Nephron (organoid): ENCODE measurements at regions not wholly inside any gene's neighbourhood (a gene's known extent, or its start where the extent isn't known, plus 50 kb on each side); places are given as distances from the start of the nearest gene placed in this dataset.

ENCODE experiments used
- H3K27ac Mint-ChIP-seq, 3 experiments: 2 replicates each; pipeline ENCODE4 v1.8.0; 2020; ENCODE audit warnings: mixed read lengths in 3 of 3, mild to moderate bottlenecking in 2 of 3, moderate library complexity in 1 of 3
- H3K27me3 Mint-ChIP-seq: 2 replicates; pipeline ENCODE4 v1.8.0; 2021; ENCODE audit warnings: low read depth, mild to moderate bottlenecking, moderate library complexity, mixed read lengths
- H3K36me3 Mint-ChIP-seq: 2 replicates; pipeline ENCODE4 v1.8.0; 2020; ENCODE audit warnings: low read depth, mixed read lengths
- H3K4me1 Mint-ChIP-seq: 2 replicates; pipeline ENCODE4 v1.8.0; 2020; ENCODE audit warnings: mixed read lengths
- H3K4me3 Mint-ChIP-seq, 3 experiments: 2 replicates each; pipeline ENCODE4 v1.8.0; 2020; ENCODE audit warnings: mild to moderate bottlenecking in 3 of 3, mixed read lengths in 3 of 3, moderate library complexity in 2 of 3
- H3K9me3 Mint-ChIP-seq: 2 replicates; pipeline ENCODE4 v1.8.0; 2020; ENCODE audit warnings: mixed read lengths
- TF ChIP-seq, protein P1 (sequence below), 3 experiments: fragments of 200-600 bp; sonication (generic); IDR thresholded peaks; one replicate each; pipeline ENCODE4 v1.5.0; 2021; ENCODE audit warnings: antibody characterized with exemption in 3 of 3; ENCODE audit not compliant: unreplicated experiment in 3 of 3

GRCh38 chr2:111236025-111236424 is 115.3 kb downstream of the BCL2L11 start:
- Mint-ChIP-seq H3K9me3 (peaks cover 24% of the 10 kb centered on the region), H3K4me3 (no peak overlapping the region), H3K27ac (peak overlapping the region; percentile 5 to 64 (median 24)), H3K27me3 (peaks cover 6% of the 10 kb centered on the region), H3K36me3 (peaks cover 4% of the 10 kb centered on the region), H3K4me1 (peaks cover 9% of the 10 kb centered on the region)
- TF ChIP-seq, protein P1, sequence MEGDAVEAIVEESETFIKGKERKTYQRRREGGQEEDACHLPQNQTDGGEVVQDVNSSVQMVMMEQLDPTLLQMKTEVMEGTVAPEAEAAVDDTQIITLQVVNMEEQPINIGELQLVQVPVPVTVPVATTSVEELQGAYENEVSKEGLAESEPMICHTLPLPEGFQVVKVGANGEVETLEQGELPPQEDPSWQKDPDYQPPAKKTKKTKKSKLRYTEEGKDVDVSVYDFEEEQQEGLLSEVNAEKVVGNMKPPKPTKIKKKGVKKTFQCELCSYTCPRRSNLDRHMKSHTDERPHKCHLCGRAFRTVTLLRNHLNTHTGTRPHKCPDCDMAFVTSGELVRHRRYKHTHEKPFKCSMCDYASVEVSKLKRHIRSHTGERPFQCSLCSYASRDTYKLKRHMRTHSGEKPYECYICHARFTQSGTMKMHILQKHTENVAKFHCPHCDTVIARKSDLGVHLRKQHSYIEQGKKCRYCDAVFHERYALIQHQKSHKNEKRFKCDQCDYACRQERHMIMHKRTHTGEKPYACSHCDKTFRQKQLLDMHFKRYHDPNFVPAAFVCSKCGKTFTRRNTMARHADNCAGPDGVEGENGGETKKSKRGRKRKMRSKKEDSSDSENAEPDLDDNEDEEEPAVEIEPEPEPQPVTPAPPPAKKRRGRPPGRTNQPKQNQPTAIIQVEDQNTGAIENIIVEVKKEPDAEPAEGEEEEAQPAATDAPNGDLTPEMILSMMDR (IDR thresholded peaks at IDR 0.05; ENCODE audit: unreplicated experiment in 3 of 3), result no peak

- peaks cover 6% of the 10 kb centered on the region for H3K27me3 Mint-ChIP-seq
- peaks cover 9% of the 10 kb centered on the region for H3K4me1 Mint-ChIP-seq
- no peak overlapping the region for H3K4me3 Mint-ChIP-seq
- TF ChIP-seq, protein P1 (IDR thresholded peaks at IDR 0.05; ENCODE audit: unreplicated experiment in 3 of 3), result no peak
- no peak overlapping the region for H3K27ac Mint-ChIP-seq
- no peaks in the 10 kb centered on the region for H3K36me3 Mint-ChIP-seq
- H3K9me3 Mint-ChIP-seq, result peaks cover 6% of the 10 kb centered on the region
These were observed 117.6 kb downstream of the BCL2L11 start for GRCh38 chr2:111238296-111238695.

DNA sequence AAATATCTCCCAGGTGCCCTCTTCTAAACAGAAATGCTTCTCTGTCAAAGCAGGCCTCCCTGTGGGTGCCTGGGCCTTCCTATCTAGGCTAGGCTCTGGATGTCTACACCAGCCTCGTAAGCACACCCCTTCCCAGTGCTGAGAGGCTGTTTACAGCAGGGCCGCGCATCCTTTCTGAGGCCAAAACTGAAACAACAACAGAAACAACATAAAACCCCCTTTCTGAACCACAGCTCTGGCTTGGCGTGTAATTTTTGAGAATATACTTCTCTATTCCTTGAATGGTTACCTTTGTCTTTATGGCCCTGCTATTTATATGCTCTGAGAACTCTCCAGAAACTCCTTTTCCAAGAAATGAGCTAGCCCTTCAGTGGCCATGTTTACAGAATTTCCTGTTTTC is 118.4 kb downstream of the BCL2L11 start:
- Mint-ChIP-seq H3K36me3 (no peaks in the 10 kb centered on the region), H3K4me1 (peaks cover 9% of the 10 kb centered on the region), H3K4me3 (no peak overlapping the region), H3K9me3 (no peaks in the 10 kb centered on the region), H3K27ac (no peak overlapping the region), H3K27me3 (peaks cover 6% of the 10 kb centered on the region)
- TF ChIP-seq, protein P1 (IDR thresholded peaks at IDR 0.05; ENCODE audit: unreplicated experiment in 3 of 3), result no peak

DNA sequence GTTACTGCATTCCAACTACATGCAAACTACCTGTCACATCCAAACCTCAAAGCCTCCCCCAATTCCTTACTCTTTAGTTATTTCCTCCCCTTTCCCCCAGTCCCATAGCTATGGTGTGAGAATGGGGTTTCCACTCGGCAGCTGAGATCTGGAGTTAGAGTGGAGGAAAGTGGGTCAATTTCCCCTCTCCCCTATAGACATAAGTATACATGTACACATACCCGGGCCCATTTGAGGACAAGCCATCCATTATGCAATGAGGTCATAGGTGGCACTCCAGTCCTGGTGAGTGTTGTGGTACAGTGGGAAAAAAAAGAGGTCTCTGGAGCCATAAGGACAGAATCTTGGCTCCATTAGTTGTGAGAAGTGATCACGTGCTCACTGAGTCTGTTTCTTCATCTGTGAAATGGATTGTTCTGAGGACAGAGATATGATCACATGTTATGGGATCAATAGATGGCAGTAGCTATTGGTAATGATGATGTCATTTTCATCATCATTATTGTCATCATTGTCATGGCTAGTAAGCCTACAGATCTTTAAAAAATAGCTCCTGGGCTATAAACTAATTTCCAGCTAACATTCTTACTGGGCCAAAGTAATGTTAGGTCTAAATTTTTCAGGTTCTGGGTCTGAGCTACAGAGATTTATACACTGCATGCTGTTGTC is 119.0 kb downstream of the BCL2L11 start:
- no peak overlapping the region for H3K4me3 Mint-ChIP-seq
- no peaks in the 10 kb centered on the region for H3K36me3 Mint-ChIP-seq
- no peak overlapping the region for H3K27ac Mint-ChIP-seq
- no peaks in the 10 kb centered on the region for H3K9me3 Mint-ChIP-seq
- H3K27me3 Mint-ChIP-seq, result peaks cover 6% of the 10 kb centered on the region
- peaks cover 9% of the 10 kb centered on the region for H3K4me1 Mint-ChIP-seq
- TF ChIP-seq, protein P1 (IDR thresholded peaks at IDR 0.05; ENCODE audit: unreplicated experiment in 3 of 3), result no peak

GRCh38 chr2:111243295-111243694 is 122.6 kb downstream of the BCL2L11 start:
- peaks cover 3% of the 10 kb centered on the region for H3K27me3 Mint-ChIP-seq
- H3K36me3 Mint-ChIP-seq, result no peaks in the 10 kb centered on the region
- TF ChIP-seq, protein P1 (IDR thresholded peaks at IDR 0.05; ENCODE audit: unreplicated experiment in 3 of 3), result no peak
- H3K27ac Mint-ChIP-seq, result no peak overlapping the region
- H3K4me1 Mint-ChIP-seq, result peaks cover 19% of the 10 kb centered on the region
- no peak overlapping the region for H3K4me3 Mint-ChIP-seq
- H3K9me3 Mint-ChIP-seq, result no peaks in the 10 kb centered on the region

DNA sequence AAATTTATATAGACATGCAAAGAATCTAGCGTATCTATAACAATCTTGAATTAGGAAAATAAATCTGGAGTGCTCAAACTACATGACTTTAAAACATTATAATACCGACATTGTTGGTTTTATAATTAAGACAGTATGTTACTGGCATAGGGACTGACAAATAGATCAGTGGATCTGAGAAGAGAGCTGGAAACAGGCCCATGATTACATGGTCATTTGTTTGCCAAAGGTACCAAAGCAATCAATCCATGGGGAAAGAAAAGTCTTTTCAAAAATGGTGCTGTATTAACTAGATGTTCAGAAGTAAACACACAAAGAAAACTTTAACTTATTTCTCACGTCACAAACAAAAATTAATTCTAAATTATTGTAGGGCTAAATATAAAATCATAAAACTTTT is 124.2 kb downstream of the BCL2L11 start:
- peak overlapping the region in 1 of 3 experiments; percentile 18 for H3K27ac Mint-ChIP-seq
- H3K4me3 Mint-ChIP-seq, result no peak overlapping the region

More for the DNA sequence above, 124.2 kb downstream of the BCL2L11 start:
- Mint-ChIP-seq H3K36me3 (no peaks in the 10 kb centered on the region), H3K27me3 (peaks cover 3% of the 10 kb centered on the region), H3K9me3 (no peaks in the 10 kb centered on the region), H3K4me1 (peaks cover 23% of the 10 kb centered on the region)
- TF ChIP-seq, protein P1 (IDR thresholded peaks at IDR 0.05; ENCODE audit: unreplicated experiment in 3 of 3), result no peak
